ENCODE measurements at regions not wholly inside any gene's neighbourhood (a gene's known extent, or its start where the extent isn't known, plus 50 kb on each side); places are given as distances from the start of the nearest gene placed in this dataset.

DNA sequence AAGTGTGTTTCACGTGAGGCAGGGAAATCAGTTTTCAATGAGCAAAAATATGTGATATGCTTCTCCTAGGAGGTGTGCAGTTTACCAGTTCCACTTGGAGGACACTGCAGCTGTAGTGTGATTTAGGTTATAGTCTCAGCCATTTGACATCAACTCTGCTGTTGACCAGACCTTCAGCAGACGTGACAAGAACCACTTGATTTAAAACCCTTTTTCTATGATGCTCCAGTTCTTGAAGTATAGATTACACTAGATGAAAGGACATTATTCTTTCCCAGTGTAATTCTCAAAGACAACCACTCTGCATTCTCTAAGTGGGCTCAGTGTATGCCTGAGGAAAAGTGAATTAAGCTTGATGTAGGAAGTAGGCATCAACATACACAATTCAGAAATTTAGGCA lies 480.8 kb downstream of the TBC1D32 start (continued):
- TF ChIP-seq, protein P1, sequence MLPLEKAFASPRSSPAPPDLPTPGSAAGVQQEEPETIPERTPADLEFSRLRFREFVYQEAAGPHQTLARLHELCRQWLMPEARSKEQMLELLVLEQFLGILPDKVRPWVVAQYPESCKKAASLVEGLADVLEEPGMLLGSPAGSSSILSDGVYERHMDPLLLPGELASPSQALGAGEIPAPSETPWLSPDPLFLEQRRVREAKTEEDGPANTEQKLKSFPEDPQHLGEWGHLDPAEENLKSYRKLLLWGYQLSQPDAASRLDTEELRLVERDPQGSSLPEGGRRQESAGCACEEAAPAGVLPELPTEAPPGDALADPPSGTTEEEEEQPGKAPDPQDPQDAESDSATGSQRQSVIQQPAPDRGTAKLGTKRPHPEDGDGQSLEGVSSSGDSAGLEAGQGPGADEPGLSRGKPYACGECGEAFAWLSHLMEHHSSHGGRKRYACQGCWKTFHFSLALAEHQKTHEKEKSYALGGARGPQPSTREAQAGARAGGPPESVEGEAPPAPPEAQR (tag by site-specific recombination; IDR thresholded peaks at IDR 0.05), result no peak
- TF ChIP-seq ZBTB48 (tag by site-specific recombination; IDR thresholded peaks at IDR 0.05) (no peak), KLF1 (tag by site-specific recombination; IDR thresholded peaks at IDR 0.05) (no peak), ZNF791 (tag by site-specific recombination; IDR thresholded peaks at IDR 0.05) (no peak), ZNF626 (tag by site-specific recombination; IDR thresholded peaks at IDR 0.05) (no peak)
- TF ChIP-seq, protein P2, sequence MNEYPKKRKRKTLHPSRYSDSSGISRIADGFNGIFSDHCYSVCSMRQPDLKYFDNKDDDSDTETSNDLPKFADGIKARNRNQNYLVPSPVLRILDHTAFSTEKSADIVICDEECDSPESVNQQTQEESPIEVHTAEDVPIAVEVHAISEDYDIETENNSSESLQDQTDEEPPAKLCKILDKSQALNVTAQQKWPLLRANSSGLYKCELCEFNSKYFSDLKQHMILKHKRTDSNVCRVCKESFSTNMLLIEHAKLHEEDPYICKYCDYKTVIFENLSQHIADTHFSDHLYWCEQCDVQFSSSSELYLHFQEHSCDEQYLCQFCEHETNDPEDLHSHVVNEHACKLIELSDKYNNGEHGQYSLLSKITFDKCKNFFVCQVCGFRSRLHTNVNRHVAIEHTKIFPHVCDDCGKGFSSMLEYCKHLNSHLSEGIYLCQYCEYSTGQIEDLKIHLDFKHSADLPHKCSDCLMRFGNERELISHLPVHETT (tag by site-specific recombination; IDR thresholded peaks at IDR 0.05), result no peak

DNA sequence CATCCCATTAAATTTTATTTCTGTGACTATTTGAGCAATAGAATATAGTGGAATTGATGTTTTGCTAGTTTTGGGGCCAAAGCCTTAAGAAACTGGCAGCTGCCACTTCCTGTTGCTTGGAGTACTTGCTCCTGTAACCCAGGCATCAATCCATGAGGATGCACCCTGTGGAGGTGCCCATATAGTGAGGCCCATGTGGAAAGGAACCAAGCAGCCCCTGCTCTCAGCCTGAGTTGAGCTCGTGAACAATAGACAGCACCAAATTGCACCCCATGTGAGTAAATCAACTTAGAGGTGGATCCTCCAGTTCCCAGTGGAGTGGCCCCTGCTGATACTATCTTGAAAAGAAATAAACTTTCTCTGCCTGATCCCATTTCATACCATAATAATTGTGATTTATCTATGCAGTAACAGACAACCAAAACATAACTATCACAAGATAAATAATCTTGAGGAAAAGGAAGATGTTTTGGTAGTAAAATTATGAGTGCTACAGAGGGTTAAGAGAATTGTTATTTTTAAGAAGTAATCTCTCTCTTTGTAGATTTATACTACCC lies 481.9 kb downstream of the TBC1D32 start:
- no peak overlapping the region for H3K27ac ChIP-seq (ENCODE audit: extremely low read depth, low read depth, low read length)
- peaks cover 3% of the 10 kb centered on the region; the same call in 1 of the 2 replicates for H3K4me1 ChIP-seq (ENCODE audit: control insufficient read depth, insufficient read depth, low read length)
- H3K36me3 ChIP-seq (ENCODE audit: control insufficient read depth in 2 of 2, insufficient read depth in 1 of 2, low read length in 2 of 2), result no peaks in the 10 kb centered on the region
- POLR2A ChIA-PET, result no interaction called here
- CTCF ChIA-PET, result no interaction called here
- H3K4me3 ChIP-seq (ENCODE audit: low read depth, low read length), result no peak overlapping the region
- H3K9me3 ChIP-seq (ENCODE audit: control insufficient read depth, insufficient read depth, low read depth, low read length), result no peaks in the 10 kb centered on the region
- TF ChIP-seq, protein P3, sequence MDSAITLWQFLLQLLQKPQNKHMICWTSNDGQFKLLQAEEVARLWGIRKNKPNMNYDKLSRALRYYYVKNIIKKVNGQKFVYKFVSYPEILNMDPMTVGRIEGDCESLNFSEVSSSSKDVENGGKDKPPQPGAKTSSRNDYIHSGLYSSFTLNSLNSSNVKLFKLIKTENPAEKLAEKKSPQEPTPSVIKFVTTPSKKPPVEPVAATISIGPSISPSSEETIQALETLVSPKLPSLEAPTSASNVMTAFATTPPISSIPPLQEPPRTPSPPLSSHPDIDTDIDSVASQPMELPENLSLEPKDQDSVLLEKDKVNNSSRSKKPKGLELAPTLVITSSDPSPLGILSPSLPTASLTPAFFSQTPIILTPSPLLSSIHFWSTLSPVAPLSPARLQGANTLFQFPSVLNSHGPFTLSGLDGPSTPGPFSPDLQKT (IDR thresholded peaks at IDR 0.05; ENCODE audit: borderline replicate concordance, low read depth, low read length), result no peak
- TF ChIP-seq FEZF1 (tag by site-specific recombination; IDR thresholded peaks at IDR 0.05), result peak; percentile 62; the same call in 1 of the 2 replicates
- TF ChIP-seq ZNF248 (tag by site-specific recombination; IDR thresholded peaks at IDR 0.05), result no peak
- TF ChIP-seq, protein P4, sequence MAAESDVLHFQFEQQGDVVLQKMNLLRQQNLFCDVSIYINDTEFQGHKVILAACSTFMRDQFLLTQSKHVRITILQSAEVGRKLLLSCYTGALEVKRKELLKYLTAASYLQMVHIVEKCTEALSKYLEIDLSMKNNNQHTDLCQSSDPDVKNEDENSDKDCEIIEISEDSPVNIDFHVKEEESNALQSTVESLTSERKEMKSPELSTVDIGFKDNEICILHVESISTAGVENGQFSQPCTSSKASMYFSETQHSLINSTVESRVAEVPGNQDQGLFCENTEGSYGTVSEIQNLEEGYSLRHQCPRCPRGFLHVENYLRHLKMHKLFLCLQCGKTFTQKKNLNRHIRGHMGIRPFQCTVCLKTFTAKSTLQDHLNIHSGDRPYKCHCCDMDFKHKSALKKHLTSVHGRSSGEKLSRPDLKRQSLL (tag by site-specific recombination; IDR thresholded peaks at IDR 0.05), result no peak
- TF ChIP-seq GLIS1 (tag by site-specific recombination; IDR thresholded peaks at IDR 0.05), result 0 out of 2 replicates have a peak, but pooled peaks have one; percentile 10
- TF ChIP-seq ZNF701 (tag by site-specific recombination; IDR thresholded peaks at IDR 0.05), result no peak
- no peak for TF ChIP-seq ZNF664 (tag by site-specific recombination; IDR thresholded peaks at IDR 0.05)
- TF ChIP-seq ZNF391 (tag by site-specific recombination; IDR thresholded peaks at IDR 0.05; ENCODE audit: borderline replicate concordance, low read depth), result no peak
- TF ChIP-seq ZNF19 (tag by site-specific recombination; IDR thresholded peaks at IDR 0.05; ENCODE audit: low read depth), result no peak
- peak; percentile 60 for TF ChIP-seq ZIC2 (tag by site-specific recombination; IDR thresholded peaks at IDR 0.05)
- no peak for TF ChIP-seq EGR2 (tag by site-specific recombination; IDR thresholded peaks at IDR 0.05; ENCODE audit: low read depth)
- TF ChIP-seq, protein P5, sequence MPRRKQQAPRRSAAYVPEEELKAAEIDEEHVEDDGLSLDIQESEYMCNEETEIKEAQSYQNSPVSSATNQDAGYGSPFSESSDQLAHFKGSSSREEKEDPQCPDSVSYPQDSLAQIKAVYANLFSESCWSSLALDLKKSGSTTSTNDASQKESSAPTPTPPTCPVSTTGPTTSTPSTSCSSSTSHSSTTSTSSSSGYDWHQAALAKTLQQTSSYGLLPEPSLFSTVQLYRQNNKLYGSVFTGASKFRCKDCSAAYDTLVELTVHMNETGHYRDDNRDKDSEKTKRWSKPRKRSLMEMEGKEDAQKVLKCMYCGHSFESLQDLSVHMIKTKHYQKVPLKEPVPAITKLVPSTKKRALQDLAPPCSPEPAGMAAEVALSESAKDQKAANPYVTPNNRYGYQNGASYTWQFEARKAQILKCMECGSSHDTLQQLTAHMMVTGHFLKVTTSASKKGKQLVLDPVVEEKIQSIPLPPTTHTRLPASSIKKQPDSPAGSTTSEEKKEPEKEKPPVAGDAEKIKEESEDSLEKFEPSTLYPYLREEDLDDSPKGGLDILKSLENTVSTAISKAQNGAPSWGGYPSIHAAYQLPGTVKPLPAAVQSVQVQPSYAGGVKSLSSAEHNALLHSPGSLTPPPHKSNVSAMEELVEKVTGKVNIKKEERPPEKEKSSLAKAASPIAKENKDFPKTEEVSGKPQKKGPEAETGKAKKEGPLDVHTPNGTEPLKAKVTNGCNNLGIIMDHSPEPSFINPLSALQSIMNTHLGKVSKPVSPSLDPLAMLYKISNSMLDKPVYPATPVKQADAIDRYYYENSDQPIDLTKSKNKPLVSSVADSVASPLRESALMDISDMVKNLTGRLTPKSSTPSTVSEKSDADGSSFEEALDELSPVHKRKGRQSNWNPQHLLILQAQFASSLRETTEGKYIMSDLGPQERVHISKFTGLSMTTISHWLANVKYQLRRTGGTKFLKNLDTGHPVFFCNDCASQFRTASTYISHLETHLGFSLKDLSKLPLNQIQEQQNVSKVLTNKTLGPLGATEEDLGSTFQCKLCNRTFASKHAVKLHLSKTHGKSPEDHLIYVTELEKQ (tag by site-specific recombination; IDR thresholded peaks at IDR 0.05; ENCODE audit: borderline replicate concordance), result no peak
- TF ChIP-seq, protein P6, sequence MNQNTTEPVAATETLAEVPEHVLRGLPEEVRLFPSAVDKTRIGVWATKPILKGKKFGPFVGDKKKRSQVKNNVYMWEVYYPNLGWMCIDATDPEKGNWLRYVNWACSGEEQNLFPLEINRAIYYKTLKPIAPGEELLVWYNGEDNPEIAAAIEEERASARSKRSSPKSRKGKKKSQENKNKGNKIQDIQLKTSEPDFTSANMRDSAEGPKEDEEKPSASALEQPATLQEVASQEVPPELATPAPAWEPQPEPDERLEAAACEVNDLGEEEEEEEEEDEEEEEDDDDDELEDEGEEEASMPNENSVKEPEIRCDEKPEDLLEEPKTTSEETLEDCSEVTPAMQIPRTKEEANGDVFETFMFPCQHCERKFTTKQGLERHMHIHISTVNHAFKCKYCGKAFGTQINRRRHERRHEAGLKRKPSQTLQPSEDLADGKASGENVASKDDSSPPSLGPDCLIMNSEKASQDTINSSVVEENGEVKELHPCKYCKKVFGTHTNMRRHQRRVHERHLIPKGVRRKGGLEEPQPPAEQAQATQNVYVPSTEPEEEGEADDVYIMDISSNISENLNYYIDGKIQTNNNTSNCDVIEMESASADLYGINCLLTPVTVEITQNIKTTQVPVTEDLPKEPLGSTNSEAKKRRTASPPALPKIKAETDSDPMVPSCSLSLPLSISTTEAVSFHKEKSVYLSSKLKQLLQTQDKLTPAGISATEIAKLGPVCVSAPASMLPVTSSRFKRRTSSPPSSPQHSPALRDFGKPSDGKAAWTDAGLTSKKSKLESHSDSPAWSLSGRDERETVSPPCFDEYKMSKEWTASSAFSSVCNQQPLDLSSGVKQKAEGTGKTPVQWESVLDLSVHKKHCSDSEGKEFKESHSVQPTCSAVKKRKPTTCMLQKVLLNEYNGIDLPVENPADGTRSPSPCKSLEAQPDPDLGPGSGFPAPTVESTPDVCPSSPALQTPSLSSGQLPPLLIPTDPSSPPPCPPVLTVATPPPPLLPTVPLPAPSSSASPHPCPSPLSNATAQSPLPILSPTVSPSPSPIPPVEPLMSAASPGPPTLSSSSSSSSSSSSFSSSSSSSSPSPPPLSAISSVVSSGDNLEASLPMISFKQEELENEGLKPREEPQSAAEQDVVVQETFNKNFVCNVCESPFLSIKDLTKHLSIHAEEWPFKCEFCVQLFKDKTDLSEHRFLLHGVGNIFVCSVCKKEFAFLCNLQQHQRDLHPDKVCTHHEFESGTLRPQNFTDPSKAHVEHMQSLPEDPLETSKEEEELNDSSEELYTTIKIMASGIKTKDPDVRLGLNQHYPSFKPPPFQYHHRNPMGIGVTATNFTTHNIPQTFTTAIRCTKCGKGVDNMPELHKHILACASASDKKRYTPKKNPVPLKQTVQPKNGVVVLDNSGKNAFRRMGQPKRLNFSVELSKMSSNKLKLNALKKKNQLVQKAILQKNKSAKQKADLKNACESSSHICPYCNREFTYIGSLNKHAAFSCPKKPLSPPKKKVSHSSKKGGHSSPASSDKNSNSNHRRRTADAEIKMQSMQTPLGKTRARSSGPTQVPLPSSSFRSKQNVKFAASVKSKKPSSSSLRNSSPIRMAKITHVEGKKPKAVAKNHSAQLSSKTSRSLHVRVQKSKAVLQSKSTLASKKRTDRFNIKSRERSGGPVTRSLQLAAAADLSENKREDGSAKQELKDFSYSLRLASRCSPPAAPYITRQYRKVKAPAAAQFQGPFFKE (tag by site-specific recombination; IDR thresholded peaks at IDR 0.05; ENCODE audit: borderline replicate concordance), result no peak
- TF ChIP-seq ZNF600 (tag by site-specific recombination; IDR thresholded peaks at IDR 0.05), result no peak
- TF ChIP-seq ZNF549 (tag by site-specific recombination; IDR thresholded peaks at IDR 0.05), result no peak
- no peak for TF ChIP-seq ZNF155 (tag by site-specific recombination; IDR thresholded peaks at IDR 0.05)

All from HEK293 (cell line).